H9 (cell line): ENCODE measurements at regions not wholly inside any gene's neighbourhood (a gene's known extent, or its start where the extent isn't known, plus 50 kb on each side); places are given as distances from the start of the nearest gene placed in this dataset.

Experiments used
- DNase-seq: peaks from one replicate; pipeline ENCODE4 v3.0.0-alpha.2; 2017
- H2AFZ ChIP-seq: one replicate; pipeline ENCODE4 v1.6.1; 2013; ENCODE audit warnings: mild to moderate bottlenecking, low read length, control low read depth, moderate library complexity
- H2AK5ac ChIP-seq: 2 replicates; pipeline ENCODE4 v1.6.1; 2013; ENCODE audit warnings: low read length, control low read depth, mixed read lengths; ENCODE audit not compliant: insufficient read length
- H2BK120ac ChIP-seq: one replicate; pipeline ENCODE4 v1.6.1; 2013; ENCODE audit warnings: low read depth, mild to moderate bottlenecking, low read length, control low read depth, inconsistent platforms; ENCODE audit not compliant: poor library complexity, severe bottlenecking
- H2BK12ac ChIP-seq: 2 replicates; pipeline ENCODE4 v1.6.1; 2013; ENCODE audit warnings: low read length, control low read depth, mixed read lengths, low read depth; ENCODE audit not compliant: insufficient read length
- H2BK15ac ChIP-seq: 2 replicates; pipeline ENCODE4 v1.6.1; 2013; ENCODE audit warnings: low read depth, low read length, control low read depth
- H2BK20ac ChIP-seq: one replicate; pipeline ENCODE4 v1.6.1; 2013; ENCODE audit warnings: low read depth, mild to moderate bottlenecking, low read length, control low read depth, inconsistent platforms; ENCODE audit not compliant: poor library complexity, severe bottlenecking
- H2BK5ac ChIP-seq: 2 replicates; pipeline ENCODE4 v1.6.1; 2013; ENCODE audit warnings: low read length, control low read depth, mixed read lengths; ENCODE audit not compliant: insufficient read length
- H3K14ac ChIP-seq: 2 replicates; pipeline ENCODE4 v1.6.1; 2013; ENCODE audit warnings: low read length, control low read depth; ENCODE audit not compliant: insufficient read depth
- H3K18ac ChIP-seq: 2 replicates; pipeline ENCODE4 v1.6.1; 2013; ENCODE audit warnings: low read depth, mild to moderate bottlenecking, mixed read lengths, low read length, control low read depth; ENCODE audit not compliant: insufficient read length
- H3K23ac ChIP-seq: 2 replicates; pipeline ENCODE4 v1.6.1; 2013; ENCODE audit warnings: low read length, control low read depth, mixed read lengths, low read depth; ENCODE audit not compliant: insufficient read length
- H3K23me2 ChIP-seq: 2 replicates; pipeline ENCODE4 v1.6.1; 2013; ENCODE audit warnings: low read depth, mild to moderate bottlenecking, mixed read lengths, low read length, control low read depth; ENCODE audit not compliant: insufficient read length, poor library complexity, severe bottlenecking
- H3K27ac ChIP-seq: 2 replicates; pipeline ENCODE4 v1.5.1; 2013; ENCODE audit warnings: low read length, control low read depth, mixed read lengths, low read depth; ENCODE audit not compliant: insufficient read length
- H3K27me3 ChIP-seq: 2 replicates; pipeline ENCODE4 v1.6.1; 2013; ENCODE audit warnings: low read length, control low read depth, inconsistent platforms; ENCODE audit not compliant: insufficient read depth
- H3K4ac ChIP-seq: 2 replicates; pipeline ENCODE4 v1.6.1; 2013; ENCODE audit warnings: low read depth, mild to moderate bottlenecking, control low read depth, inconsistent platforms, low read length, moderate library complexity
- H3K4me1 ChIP-seq: 2 replicates; pipeline ENCODE4 v1.6.1; 2013; ENCODE audit warnings: low read length, control low read depth, inconsistent platforms; ENCODE audit not compliant: insufficient read depth
- H3K4me2 ChIP-seq: 2 replicates; pipeline ENCODE4 v1.6.1; 2013; ENCODE audit warnings: low read length, control low read depth, mixed read lengths; ENCODE audit not compliant: insufficient read length, insufficient read depth
- H3K56ac ChIP-seq: 2 replicates; pipeline ENCODE4 v1.6.1; 2013; ENCODE audit warnings: low read depth, mild to moderate bottlenecking, mixed read lengths, low read length, control low read depth; ENCODE audit not compliant: insufficient read length
- H3K79me1 ChIP-seq: 2 replicates; pipeline ENCODE4 v1.6.1; 2013; ENCODE audit warnings: low read depth, mild to moderate bottlenecking, moderate library complexity, low read length, control low read depth, inconsistent platforms; ENCODE audit not compliant: insufficient read depth, poor library complexity, severe bottlenecking
- H3K79me2 ChIP-seq: 2 replicates; pipeline ENCODE4 v1.6.1; 2013; ENCODE audit warnings: low read length, control low read depth, inconsistent platforms; ENCODE audit not compliant: insufficient read depth
- H3K9ac ChIP-seq: 2 replicates; pipeline ENCODE4 v1.6.1; 2013; ENCODE audit warnings: low read length, control low read depth, mixed read lengths; ENCODE audit not compliant: insufficient read length; ENCODE audit errors: extremely low read depth
- H3K9me3 ChIP-seq: one replicate; pipeline ENCODE4 v1.6.1; 2013; ENCODE audit warnings: low read depth, low read length, inconsistent platforms; ENCODE audit not compliant: control insufficient read depth
- H3T11ph ChIP-seq: one replicate; pipeline ENCODE4 v1.6.1; 2013; ENCODE audit warnings: mild to moderate bottlenecking, low read length, control low read depth, inconsistent platforms
- H4K20me1 ChIP-seq: one replicate; pipeline ENCODE4 v1.6.1; 2013; ENCODE audit not compliant: control insufficient read depth, insufficient read length, insufficient read depth
- H4K5ac ChIP-seq: 2 replicates; pipeline ENCODE4 v1.6.1; 2013; ENCODE audit warnings: low read depth, mild to moderate bottlenecking, mixed read lengths, low read length, control low read depth; ENCODE audit not compliant: insufficient read length
- H4K8ac ChIP-seq: replicated peaks from 2 replicates; pipeline ENCODE4 v1.6.1; 2013; ENCODE audit warnings: low read length, control low read depth, mixed read lengths, low read depth; ENCODE audit not compliant: insufficient read length
- H4K91ac ChIP-seq: 2 replicates; pipeline ENCODE4 v1.6.1; 2013; ENCODE audit warnings: low read depth, mild to moderate bottlenecking, moderate library complexity, mixed read lengths, low read length, control low read depth; ENCODE audit not compliant: insufficient read length
- H3K27ac Mint-ChIP-seq, 3 experiments: 2 replicates in 2 of 3; 3 replicates in 1 of 3; pipeline ENCODE4 v1.8.0; 2020 to 2021; ENCODE audit warnings: mixed read lengths in 3 of 3, mild to moderate bottlenecking in 1 of 3, moderate library complexity in 1 of 3
- H3K27me3 Mint-ChIP-seq: 2 replicates; pipeline ENCODE4 v1.8.0; 2021; ENCODE audit warnings: low read depth, mild to moderate bottlenecking, moderate library complexity, mixed read lengths
- H3K36me3 Mint-ChIP-seq, 3 experiments: 2 replicates in 2 of 3; 3 replicates in 1 of 3; pipeline ENCODE4 v1.8.0; 2020 to 2021; ENCODE audit warnings: low read depth in 3 of 3, mixed read lengths in 3 of 3; ENCODE audit not compliant: insufficient read depth in 1 of 3
- H3K4me1 Mint-ChIP-seq, 2 experiments: 2 replicates each; pipeline ENCODE4 v1.8.0; 2020; ENCODE audit warnings: mixed read lengths in 2 of 2
- H3K4me3 Mint-ChIP-seq, 2 experiments: 2 replicates in 1 of 2; 3 replicates in 1 of 2; pipeline ENCODE4 v1.8.0; 2020 to 2021; ENCODE audit warnings: mild to moderate bottlenecking in 2 of 2, mixed read lengths in 2 of 2, moderate library complexity in 1 of 2
- H3K9me3 Mint-ChIP-seq, 2 experiments: 2 replicates in 1 of 2; 3 replicates in 1 of 2; pipeline ENCODE4 v1.8.0; 2020; ENCODE audit warnings: mild to moderate bottlenecking in 2 of 2, mixed read lengths in 2 of 2, moderate library complexity in 1 of 2
- WGBS: extraction: QIAGEN DNeasy Blood & Tissue Kit; methylation state at CpG from one replicate; pipeline ENCODE4 v1.1.7; 2013; ENCODE audit warnings: missing lambda C conversion rate, low lambda C conversion rate, mixed read lengths; ENCODE audit not compliant: insufficient read length; ENCODE audit errors: extremely low coverage; 5-methylcytosine and 5-hydroxymethylcytosine counted together
- TF ChIP-seq, protein P1 (sequence below): fragments of 200-600 bp; sonication (generic); conservative IDR thresholded peaks from 3 replicates; pipeline ENCODE4 v1.8.0; 2021; ENCODE audit warnings: antibody characterized with exemption, mild to moderate bottlenecking

DNA sequence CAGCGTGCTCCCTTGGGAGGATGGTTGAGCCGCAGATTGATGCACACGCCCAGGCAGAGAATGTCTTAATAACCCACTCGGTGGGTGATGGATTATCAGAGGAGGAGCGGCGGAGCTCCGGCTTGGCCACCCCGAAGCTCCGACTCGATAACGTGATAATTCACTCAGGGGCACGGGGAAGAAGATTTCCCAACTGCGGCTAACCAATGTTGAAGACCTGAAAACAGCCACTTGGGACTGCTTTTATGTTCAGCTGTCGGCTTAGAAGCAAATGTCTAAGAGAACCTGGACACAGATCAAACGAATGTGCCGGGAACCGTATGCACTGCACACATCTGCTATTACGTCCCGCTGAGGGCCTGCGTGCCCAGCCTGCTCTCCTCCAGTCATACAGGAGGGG lies 206.8 kb upstream of the CADM1 start:
- H4K20me1 ChIP-seq, result no peaks in the 10 kb centered on the region
- H3K79me2 ChIP-seq, result no peaks in the 10 kb centered on the region
- H3K79me1 ChIP-seq, result no peaks in the 10 kb centered on the region
- H4K91ac ChIP-seq, result no peak overlapping the region
- H3K23me2 ChIP-seq, result no peaks in the 10 kb centered on the region
- H4K8ac ChIP-seq, result no peak overlapping the region
- H4K5ac ChIP-seq, result no peak overlapping the region
- no peak overlapping the region for H2AK5ac ChIP-seq
- no peaks in the 10 kb centered on the region for H3K4me1 ChIP-seq
- H3K9me3 ChIP-seq, result no peaks in the 10 kb centered on the region
- H3K23ac ChIP-seq, result no peak overlapping the region
- peaks cover 35% of the 10 kb centered on the region for H3K27me3 Mint-ChIP-seq
- no peak overlapping the region for H3K4me3 Mint-ChIP-seq
- H3K9me3 Mint-ChIP-seq, result no peaks in the 10 kb centered on the region; a peak in 1 of 5 replicates
- no peak overlapping the region for H3K4ac ChIP-seq
- no peak overlapping the region for H3K14ac ChIP-seq
- no peak for DNase-seq
- H2BK12ac ChIP-seq, result no peak overlapping the region
- H3K36me3 Mint-ChIP-seq, result no peaks in the 10 kb centered on the region
- WGBS, result no CpG with 5 or more reads among the region's 20 CpGs
- H2BK120ac ChIP-seq, result no peak overlapping the region
- H3K4me2 ChIP-seq, result no peak overlapping the region
- peaks cover 0 to 6% of the 10 kb centered on the region in 2 experiments; a peak in 2 of 4 replicates for H3K4me1 Mint-ChIP-seq
- H2BK15ac ChIP-seq, result no peak overlapping the region
- H3T11ph ChIP-seq, result no peak overlapping the region
- H2AFZ ChIP-seq, result no peak overlapping the region
- no peak overlapping the region for H2BK5ac ChIP-seq
- H2BK20ac ChIP-seq, result no peak overlapping the region
- H3K9ac ChIP-seq, result no peak overlapping the region
- no peak overlapping the region for H3K27ac Mint-ChIP-seq
- TF ChIP-seq, protein P1, sequence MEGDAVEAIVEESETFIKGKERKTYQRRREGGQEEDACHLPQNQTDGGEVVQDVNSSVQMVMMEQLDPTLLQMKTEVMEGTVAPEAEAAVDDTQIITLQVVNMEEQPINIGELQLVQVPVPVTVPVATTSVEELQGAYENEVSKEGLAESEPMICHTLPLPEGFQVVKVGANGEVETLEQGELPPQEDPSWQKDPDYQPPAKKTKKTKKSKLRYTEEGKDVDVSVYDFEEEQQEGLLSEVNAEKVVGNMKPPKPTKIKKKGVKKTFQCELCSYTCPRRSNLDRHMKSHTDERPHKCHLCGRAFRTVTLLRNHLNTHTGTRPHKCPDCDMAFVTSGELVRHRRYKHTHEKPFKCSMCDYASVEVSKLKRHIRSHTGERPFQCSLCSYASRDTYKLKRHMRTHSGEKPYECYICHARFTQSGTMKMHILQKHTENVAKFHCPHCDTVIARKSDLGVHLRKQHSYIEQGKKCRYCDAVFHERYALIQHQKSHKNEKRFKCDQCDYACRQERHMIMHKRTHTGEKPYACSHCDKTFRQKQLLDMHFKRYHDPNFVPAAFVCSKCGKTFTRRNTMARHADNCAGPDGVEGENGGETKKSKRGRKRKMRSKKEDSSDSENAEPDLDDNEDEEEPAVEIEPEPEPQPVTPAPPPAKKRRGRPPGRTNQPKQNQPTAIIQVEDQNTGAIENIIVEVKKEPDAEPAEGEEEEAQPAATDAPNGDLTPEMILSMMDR, result no peak
- H3K18ac ChIP-seq, result no peak overlapping the region
- H3K27ac ChIP-seq, result no peak overlapping the region
- no peak overlapping the region for H3K56ac ChIP-seq
- no peaks in the 10 kb centered on the region; the same call in 1 of the 2 replicates for H3K27me3 ChIP-seq
